ENCODE measurements at regions not wholly inside any gene's neighbourhood (a gene's known extent, or its start where the extent isn't known, plus 50 kb on each side); places are given as distances from the start of the nearest gene placed in this dataset.

GRCh38 chr9:84583866-84584265, 85.7 kb upstream of the NTRK2 start:
- FAIRE-seq (no peak), ATAC-seq (no peak), DNase-seq (ENCODE audit: low spot score) (no peak)
- Histone ChIP-seq H3K36me3 (replicated peaks in 1 of 2; ENCODE audit: control insufficient read depth in 1 of 2, insufficient read depth in 2 of 2, low read length in 2 of 2) (no peaks in the 10 kb centered on the region), H4K20me1 (ENCODE audit: insufficient read depth, low read length) (no peaks in the 10 kb centered on the region), H3K9me3 (ENCODE audit: low read length) (no peaks in the 10 kb centered on the region), H3K4me3 (replicated peaks in 1 of 3; ENCODE audit: insufficient read depth in 1 of 3, low read depth in 2 of 3, low read length in 3 of 3) (no peak overlapping the region), H2AFZ (ENCODE audit: low read length) (no peak overlapping the region), H3K4me2 (ENCODE audit: low read depth, low read length) (no peak overlapping the region), H3K4me1 (ENCODE audit: insufficient read depth, low read length) (no peaks in the 10 kb centered on the region), H3K27ac (ENCODE audit: extremely low read length, insufficient read depth, low read length) (no peak overlapping the region), H3K9ac (ENCODE audit: insufficient read depth, low read depth, low read length) (no peak overlapping the region), H3K27me3 (ENCODE audit: control insufficient read depth in 1 of 2, insufficient read depth in 2 of 2, low read length in 2 of 2) (no peaks in the 10 kb centered on the region), H3K79me2 (ENCODE audit: insufficient read depth, low read length) (no peaks in the 10 kb centered on the region)
- ChIA-PET POLR2A (no interaction called here), CTCF (ENCODE audit: low intra/inter-chr PET ratio, low total read pairs) (no interaction called here)
- intact Hi-C loops (cut with micrococcal nuclease; ENCODE audit: unreplicated experiment): no loop called here
- in situ Hi-C loops (cut with HindIII; ENCODE audit: extremely low pct_ligation_motif_present, low pct_unique_long_range_greater_than_20kb): no loop called here
- BruUV-seq (replicated peaks): no TSS peak
- no peak for TF ChIP-seq ZNF20 (CRISPR knock-in tag; IDR thresholded peaks at IDR 0.05)
- TF ChIP-seq NR3C1 (CRISPR knock-in tag; IDR thresholded peaks at IDR 0.05): no peak
- no peak for TF ChIP-seq ZNF879 (CRISPR knock-in tag; IDR thresholded peaks at IDR 0.05)
- no peak for TF ChIP-seq GATA4 (IDR thresholded peaks at IDR 0.05; ENCODE audit: borderline replicate concordance, low read depth)
- TF ChIP-seq ZNF329 (CRISPR knock-in tag; IDR thresholded peaks at IDR 0.05; ENCODE audit: low read depth): no peak
- no peak for TF ChIP-seq KDM2A (CRISPR knock-in tag; IDR thresholded peaks at IDR 0.05; ENCODE audit: borderline replicate concordance, low read depth)
- no peak for TF ChIP-seq EED (CRISPR knock-in tag; IDR thresholded peaks at IDR 0.05)
- WGBS (ENCODE audit: low lambda C conversion rate): 33% methylated on average over 2 of the region's 2 CpGs

GRCh38 chr9:84586662-84587061, 82.9 kb upstream of the NTRK2 start:
- FAIRE-seq (no peak), DNase-seq (ENCODE audit: low spot score) (no peak), ATAC-seq (no peak)
- intact Hi-C loops (cut with micrococcal nuclease; ENCODE audit: unreplicated experiment) (no loop called here), in situ Hi-C loops (cut with HindIII; ENCODE audit: extremely low pct_ligation_motif_present, low pct_unique_long_range_greater_than_20kb) (no loop called here)
- no peak overlapping the region for H3K9ac ChIP-seq (ENCODE audit: insufficient read depth, low read depth, low read length)
- no peaks in the 10 kb centered on the region for H3K9me3 ChIP-seq (ENCODE audit: low read length)
- 0% methylated on average over 3 of the region's 3 CpGs for WGBS (ENCODE audit: low lambda C conversion rate)
- no peak overlapping the region for H2AFZ ChIP-seq (ENCODE audit: low read length)
- H3K4me2 ChIP-seq (ENCODE audit: low read depth, low read length): no peak overlapping the region
- H3K36me3 ChIP-seq (replicated peaks in 1 of 2; ENCODE audit: control insufficient read depth in 1 of 2, insufficient read depth in 2 of 2, low read length in 2 of 2): no peaks in the 10 kb centered on the region
- no peaks in the 10 kb centered on the region for H3K4me1 ChIP-seq (ENCODE audit: insufficient read depth, low read length)
- ChIA-PET POLR2A (no interaction called here), CTCF (ENCODE audit: low intra/inter-chr PET ratio, low total read pairs) (no interaction called here)
- H3K27me3 ChIP-seq (ENCODE audit: control insufficient read depth in 1 of 2, insufficient read depth in 2 of 2, low read length in 2 of 2): no peaks in the 10 kb centered on the region
- no peaks in the 10 kb centered on the region for H3K79me2 ChIP-seq (ENCODE audit: insufficient read depth, low read length)
- H3K27ac ChIP-seq (ENCODE audit: extremely low read length, insufficient read depth, low read length): no peak overlapping the region
- H3K4me3 ChIP-seq (replicated peaks in 1 of 3; ENCODE audit: insufficient read depth in 1 of 3, low read depth in 2 of 3, low read length in 3 of 3): no peak overlapping the region
- no TSS peak for BruUV-seq (replicated peaks)
- no peaks in the 10 kb centered on the region for H4K20me1 ChIP-seq (ENCODE audit: insufficient read depth, low read length)
- TF ChIP-seq ZNF329 (CRISPR knock-in tag; IDR thresholded peaks at IDR 0.05; ENCODE audit: low read depth) (no peak), ZBTB10 (CRISPR knock-in tag; IDR thresholded peaks at IDR 0.05; ENCODE audit: borderline replicate concordance) (no peak), SMYD3 (CRISPR knock-in tag; IDR thresholded peaks at IDR 0.05) (no peak), CERS6 (CRISPR knock-in tag; IDR thresholded peaks at IDR 0.05) (no peak), ZSCAN21 (CRISPR knock-in tag; IDR thresholded peaks at IDR 0.05; ENCODE audit: borderline replicate concordance) (no peak), AFF4 (CRISPR knock-in tag; IDR thresholded peaks at IDR 0.05) (no peak), XBP1 (CRISPR knock-in tag; IDR thresholded peaks at IDR 0.05) (no peak)

Data from HepG2 (cell line).